PC-9 (cell line): ENCODE measurements at regions not wholly inside any gene's neighbourhood (a gene's known extent, or its start where the extent isn't known, plus 50 kb on each side); places are given as distances from the start of the nearest gene placed in this dataset.

Source experiments
- BruUV-seq: library from RNA; stranded (reverse); fragments of 400-500 nt; replicated peaks from 2 replicates; lab custom pipeline; 2021; lab: Mats Ljungman, UMichigan
- CTCF ChIA-PET: fragments of 300-600 bp; sonication (Branson Sonifier 250); formaldehyde crosslinking; loops from one replicate; lab custom pipeline; 2022; ENCODE audit warnings: antibody characterized with exemption; lab: Charles Lee
- POLR2A ChIA-PET: fragments of 300-600 bp; sonication (Branson Sonifier 250); formaldehyde crosslinking; loops from one replicate; lab custom pipeline; 2022; ENCODE audit warnings: antibody characterized with exemption; ENCODE audit not compliant: unreplicated experiment; lab: Charles Lee
- DNase-seq, 2 experiments: peaks; one replicate each; pipeline versions ENCODE4 v3.0.0 to v3.0.0-alpha.2; 2015 to 2022; ENCODE audit warnings: mixed read lengths in 1 of 2
- H2AFZ ChIP-seq: fragments of 200-600 bp; sonication (generic); 2 replicates; pipeline ENCODE4 v1.8.1; 2017; ENCODE audit warnings: antibody characterized with exemption
- H3F3A ChIP-seq: fragments of 200-600 bp; sonication (generic); 2 replicates; pipeline ENCODE4 v1.8.1; 2017; ENCODE audit warnings: antibody characterized with exemption, mild to moderate bottlenecking, low read depth; ENCODE audit not compliant: insufficient read depth
- H3K27ac ChIP-seq: fragments of 200-600 bp; sonication (generic); 2 replicates; pipeline ENCODE4 v1.6.1; 2016; ENCODE audit warnings: mixed run types
- H3K27me3 ChIP-seq: fragments of 200-600 bp; sonication (generic); 2 replicates; pipeline ENCODE4 v1.6.1; 2016; ENCODE audit warnings: low read depth, mixed run types; ENCODE audit not compliant: insufficient read depth
- H3K36me3 ChIP-seq: fragments of 200-600 bp; sonication (generic); 2 replicates; pipeline ENCODE4 v1.6.1; 2016; ENCODE audit warnings: low read depth, mixed run types
- H3K4me1 ChIP-seq: fragments of 200-600 bp; sonication (generic); replicated peaks from 2 replicates; pipeline ENCODE4 v1.6.1; 2016; ENCODE audit warnings: mixed run types; ENCODE audit not compliant: insufficient read depth
- H3K4me2 ChIP-seq: fragments of 200-600 bp; sonication (generic); 2 replicates; pipeline ENCODE4 v1.6.1; 2017; ENCODE audit warnings: mixed run types
- H3K4me3 ChIP-seq: fragments of 200-600 bp; sonication (generic); 2 replicates; pipeline ENCODE4 v1.6.1; 2016; ENCODE audit warnings: mixed run types
- H3K79me2 ChIP-seq: fragments of 200-600 bp; sonication (generic); 2 replicates; pipeline ENCODE4 v1.6.1; 2017; ENCODE audit warnings: low read depth, mixed run types
- H3K9me2 ChIP-seq: fragments of 200-600 bp; sonication (generic); 2 replicates; pipeline ENCODE4 v1.8.1; 2017; ENCODE audit warnings: mild to moderate bottlenecking; ENCODE audit not compliant: insufficient read depth
- H3K9me3 ChIP-seq: fragments of 200-600 bp; sonication (generic); 2 replicates; pipeline ENCODE4 v1.8.1; 2016; ENCODE audit warnings: low read depth; ENCODE audit not compliant: insufficient read depth
- H4K20me1 ChIP-seq: fragments of 200-600 bp; sonication (generic); 2 replicates; pipeline ENCODE4 v1.8.1; 2017; ENCODE audit not compliant: insufficient read depth
- EZH2 ChIP-seq: fragments of 200-600 bp; sonication (generic); IDR thresholded peaks from 2 replicates; pipeline ENCODE4 v1.8.0; 2017; ENCODE audit warnings: antibody characterized with exemption, low read depth
- intact Hi-C: fragments of 100-400 bp; cut with micrococcal nuclease; formaldehyde crosslinking; loops from one replicate; pipeline ENCODE4 v1.10.0; 2022; ENCODE audit not compliant: unreplicated experiment
- TF ChIP-seq, protein P1 (sequence below): fragments of 200-600 bp; sonication (generic); conservative IDR thresholded peaks from 2 replicates; pipeline ENCODE4 v1.6.1; 2017; ENCODE audit warnings: mixed run types, antibody characterized with exemption, mild to moderate bottlenecking, moderate library complexity

DNA sequence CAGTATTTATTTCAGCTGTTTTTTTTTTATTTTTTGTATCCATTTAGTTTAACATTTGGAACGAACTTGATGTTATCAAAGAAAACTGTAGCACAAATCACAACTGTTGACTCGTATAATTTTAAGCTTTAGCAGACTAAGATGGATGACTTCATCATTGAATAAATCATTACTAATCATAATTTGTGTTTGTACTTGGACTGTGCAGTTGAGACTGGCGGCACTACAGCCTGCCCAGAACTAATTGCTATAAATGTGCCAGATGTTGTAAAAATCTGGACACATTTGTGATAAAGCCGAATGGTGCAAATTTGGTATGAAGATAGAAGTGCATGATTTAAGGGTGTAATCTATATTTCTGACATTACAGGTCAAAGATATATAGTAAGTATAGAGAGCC is 897.7 kb upstream of the CDH8 start:
- no TSS peak for BruUV-seq
- CTCF ChIA-PET = no interaction called here

DNA sequence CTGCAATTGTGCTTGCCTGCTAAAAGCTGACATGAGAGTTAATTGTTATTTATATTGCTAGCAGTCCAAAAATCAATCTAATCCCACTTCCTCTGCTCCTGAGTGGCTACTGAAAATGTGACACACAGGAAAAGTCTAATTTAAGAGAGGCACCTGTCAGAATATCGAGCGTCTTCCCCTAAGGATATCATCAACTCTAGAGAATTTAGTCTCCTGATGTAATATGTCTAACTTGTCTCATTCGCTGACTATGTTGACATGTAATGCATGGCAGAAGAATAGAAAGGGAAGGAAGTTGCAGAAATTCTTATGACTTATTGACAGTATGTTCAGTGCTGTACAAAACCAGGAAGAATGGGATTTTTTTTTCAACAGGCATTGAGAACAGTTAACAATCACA is 893.4 kb upstream of the CDH8 start:
- Histone ChIP-seq H2AFZ (no peak overlapping the region), H3K36me3 (no peaks in the 10 kb centered on the region), H3K4me3 (no peak overlapping the region), H3K27me3 (no peaks in the 10 kb centered on the region), H3K9me3 (no peaks in the 10 kb centered on the region), H3K27ac (no peak overlapping the region), H3K9me2 (no peaks in the 10 kb centered on the region), H3F3A (no peaks in the 10 kb centered on the region), H3K4me2 (no peak overlapping the region), H3K4me1 (no peaks in the 10 kb centered on the region), H3K79me2 (no peaks in the 10 kb centered on the region), H4K20me1 (no peaks in the 10 kb centered on the region)
- intact Hi-C loops = no loop called here
- no peak for DNase-seq
- ChIA-PET CTCF (no interaction called here), POLR2A (no interaction called here)
- no TSS peak for BruUV-seq
- TF ChIP-seq EZH2 = no peak
- TF ChIP-seq, protein P1, sequence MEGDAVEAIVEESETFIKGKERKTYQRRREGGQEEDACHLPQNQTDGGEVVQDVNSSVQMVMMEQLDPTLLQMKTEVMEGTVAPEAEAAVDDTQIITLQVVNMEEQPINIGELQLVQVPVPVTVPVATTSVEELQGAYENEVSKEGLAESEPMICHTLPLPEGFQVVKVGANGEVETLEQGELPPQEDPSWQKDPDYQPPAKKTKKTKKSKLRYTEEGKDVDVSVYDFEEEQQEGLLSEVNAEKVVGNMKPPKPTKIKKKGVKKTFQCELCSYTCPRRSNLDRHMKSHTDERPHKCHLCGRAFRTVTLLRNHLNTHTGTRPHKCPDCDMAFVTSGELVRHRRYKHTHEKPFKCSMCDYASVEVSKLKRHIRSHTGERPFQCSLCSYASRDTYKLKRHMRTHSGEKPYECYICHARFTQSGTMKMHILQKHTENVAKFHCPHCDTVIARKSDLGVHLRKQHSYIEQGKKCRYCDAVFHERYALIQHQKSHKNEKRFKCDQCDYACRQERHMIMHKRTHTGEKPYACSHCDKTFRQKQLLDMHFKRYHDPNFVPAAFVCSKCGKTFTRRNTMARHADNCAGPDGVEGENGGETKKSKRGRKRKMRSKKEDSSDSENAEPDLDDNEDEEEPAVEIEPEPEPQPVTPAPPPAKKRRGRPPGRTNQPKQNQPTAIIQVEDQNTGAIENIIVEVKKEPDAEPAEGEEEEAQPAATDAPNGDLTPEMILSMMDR = no peak

More for the DNA sequence above, 897.7 kb upstream of the CDH8 start:
- POLR2A ChIA-PET = no interaction called here
- intact Hi-C loops = no loop called here
- no peaks in the 10 kb centered on the region for H3K4me1 ChIP-seq
- H2AFZ ChIP-seq = no peak overlapping the region
- H3K36me3 ChIP-seq = no peaks in the 10 kb centered on the region
- H3K4me3 ChIP-seq = no peak overlapping the region
- no peak overlapping the region for H3K27ac ChIP-seq
- no peaks in the 10 kb centered on the region for H3K79me2 ChIP-seq
- H3K27me3 ChIP-seq = no peaks in the 10 kb centered on the region
- no peak overlapping the region for H3K4me2 ChIP-seq
- no peak for DNase-seq
- H4K20me1 ChIP-seq = no peaks in the 10 kb centered on the region
- H3F3A ChIP-seq = no peaks in the 10 kb centered on the region
- TF ChIP-seq EZH2 = no peak
- TF ChIP-seq, protein P1 = no peak
- H3K9me3 ChIP-seq = no peaks in the 10 kb centered on the region
- H3K9me2 ChIP-seq = no peaks in the 10 kb centered on the region

DNA sequence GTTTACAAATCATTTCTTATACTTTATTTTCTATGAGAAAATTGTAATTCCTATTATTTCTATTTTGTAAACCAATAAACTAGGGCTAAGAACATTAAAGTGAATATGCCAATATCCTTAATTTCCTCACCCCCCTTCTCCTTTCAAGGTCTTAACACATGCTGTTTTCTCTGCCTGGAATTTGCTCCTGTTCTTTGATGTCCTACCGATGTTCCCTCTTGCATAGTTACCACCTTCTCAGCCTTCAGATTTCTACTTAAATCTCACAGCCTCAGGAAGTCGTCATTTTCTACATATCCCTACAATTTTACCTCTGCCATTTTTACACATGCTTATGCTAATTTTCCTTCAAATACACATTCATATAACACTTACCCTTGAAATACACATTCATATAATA is 890.9 kb upstream of the CDH8 start:
- Histone ChIP-seq H3K36me3 (no peaks in the 10 kb centered on the region), H4K20me1 (no peaks in the 10 kb centered on the region), H3K4me1 (no peaks in the 10 kb centered on the region), H3K9me3 (no peaks in the 10 kb centered on the region), H3K9me2 (no peaks in the 10 kb centered on the region), H3K27ac (no peak overlapping the region), H3K27me3 (no peaks in the 10 kb centered on the region), H3F3A (no peaks in the 10 kb centered on the region), H3K79me2 (no peaks in the 10 kb centered on the region), H3K4me2 (no peak overlapping the region), H3K4me3 (no peak overlapping the region), H2AFZ (no peak overlapping the region)
- no TSS peak for BruUV-seq
- intact Hi-C loops = no loop called here
- TF ChIP-seq, protein P1 = no peak
- TF ChIP-seq EZH2 = no peak
- ChIA-PET CTCF (no interaction called here), POLR2A (no interaction called here)
- no peak for DNase-seq
